ENCODE measurements at regions not wholly inside any gene's neighbourhood (a gene's known extent, or its start where the extent isn't known, plus 50 kb on each side); places are given as distances from the start of the nearest gene placed in this dataset.

DNA sequence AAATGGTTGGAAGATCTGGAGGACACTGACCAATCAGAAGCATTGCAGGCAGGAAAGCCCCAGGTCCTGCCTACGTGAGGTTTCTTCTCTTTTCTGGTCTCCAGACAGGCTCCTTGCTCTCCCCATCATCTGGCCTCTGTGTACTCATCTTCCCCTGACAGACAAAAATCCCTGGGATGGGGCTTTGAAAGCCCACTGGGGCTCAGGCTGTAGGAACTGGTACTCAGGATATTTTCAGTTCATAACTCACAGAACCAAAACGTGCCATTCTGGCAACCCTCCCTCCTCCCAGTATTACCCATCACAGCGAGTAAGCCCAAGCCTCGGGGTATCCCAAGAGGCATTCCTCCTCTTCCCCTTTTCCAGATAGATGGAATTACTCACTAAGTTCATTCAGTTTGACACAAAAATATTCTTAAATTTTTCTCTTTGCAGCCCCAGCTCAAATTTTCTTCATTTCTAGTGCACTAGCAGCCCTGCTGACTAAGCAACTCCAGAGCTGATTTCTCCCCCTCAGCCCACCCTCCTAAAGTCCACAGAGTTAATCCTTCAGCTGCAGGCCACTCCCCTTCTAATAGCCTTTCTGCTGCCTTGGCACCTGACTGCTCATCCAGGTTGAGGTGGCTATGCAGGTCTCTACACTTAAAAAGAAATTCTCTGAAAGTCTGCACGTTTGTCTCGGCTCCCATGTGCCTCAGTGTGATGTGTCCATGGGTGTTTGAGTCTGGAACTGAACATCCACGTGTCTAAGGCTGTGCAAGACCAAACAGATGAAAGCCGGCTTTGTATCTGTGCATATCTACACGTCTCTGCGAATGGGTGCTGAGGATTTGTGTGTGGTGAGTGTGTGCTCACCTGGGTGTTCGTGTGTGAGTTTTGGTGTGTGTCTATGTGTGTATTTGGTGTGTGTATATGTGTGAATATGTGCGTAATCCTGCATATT is 331.4 kb downstream of the CCSER2 start:
- H3K9me3 ChIP-seq (replicated peaks) = no peaks in the 10 kb centered on the region
- no peaks in the 10 kb centered on the region for H3K4me1 ChIP-seq (replicated peaks)
- H3K27me3 ChIP-seq (replicated peaks) = no peaks in the 10 kb centered on the region
- no peak overlapping the region for H3K27ac ChIP-seq
- no peak for DNase-seq (ENCODE audit: low read depth in 1 of 2, low spot score in 2 of 2)
- H3K36me3 ChIP-seq = no peaks in the 10 kb centered on the region
- H3K4me3 ChIP-seq = no peak overlapping the region

DNA sequence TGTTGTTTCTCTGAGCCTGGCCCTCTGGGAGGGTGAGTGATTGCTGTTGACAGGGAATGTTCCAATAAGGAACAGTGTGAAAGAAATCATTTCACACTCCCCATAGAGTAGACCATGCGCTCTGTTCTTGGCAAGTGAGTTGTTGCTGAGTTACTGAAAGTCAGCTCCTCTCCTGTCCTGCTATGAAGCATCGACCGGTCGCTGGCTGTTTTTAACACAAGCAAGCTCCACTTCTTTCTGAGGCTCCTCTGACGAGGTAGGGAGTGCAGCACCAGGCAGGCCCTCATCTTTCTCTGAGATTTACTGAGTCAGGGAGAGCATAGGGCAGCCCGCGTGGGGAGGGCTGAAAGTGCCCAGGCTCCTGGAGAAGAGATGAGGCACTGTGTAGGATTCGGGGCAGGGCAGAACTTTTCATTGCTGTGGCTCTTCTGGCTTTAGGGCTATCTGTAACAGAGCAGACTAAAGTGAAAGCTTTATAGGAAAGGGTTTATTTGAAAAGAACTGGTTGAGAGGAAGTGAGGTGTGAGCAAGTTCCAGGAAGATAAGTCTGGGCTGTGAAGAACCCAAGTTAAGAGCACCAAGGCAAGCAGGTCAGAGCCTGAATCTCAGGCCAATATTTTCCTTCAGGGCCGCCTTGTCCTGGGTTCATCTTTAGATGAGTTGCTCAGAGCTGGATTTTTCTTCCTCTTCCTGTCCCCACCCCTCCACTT is 332.2 kb downstream of the CCSER2 start:
- Histone ChIP-seq H3K27me3 (replicated peaks) (no peaks in the 10 kb centered on the region), H3K27ac (no peak overlapping the region), H3K4me3 (no peak overlapping the region), H3K36me3 (no peaks in the 10 kb centered on the region), H3K4me1 (replicated peaks) (no peaks in the 10 kb centered on the region), H3K9me3 (replicated peaks) (no peaks in the 10 kb centered on the region)
- no peak for DNase-seq (ENCODE audit: low read depth in 1 of 2, low spot score in 2 of 2)

DNA sequence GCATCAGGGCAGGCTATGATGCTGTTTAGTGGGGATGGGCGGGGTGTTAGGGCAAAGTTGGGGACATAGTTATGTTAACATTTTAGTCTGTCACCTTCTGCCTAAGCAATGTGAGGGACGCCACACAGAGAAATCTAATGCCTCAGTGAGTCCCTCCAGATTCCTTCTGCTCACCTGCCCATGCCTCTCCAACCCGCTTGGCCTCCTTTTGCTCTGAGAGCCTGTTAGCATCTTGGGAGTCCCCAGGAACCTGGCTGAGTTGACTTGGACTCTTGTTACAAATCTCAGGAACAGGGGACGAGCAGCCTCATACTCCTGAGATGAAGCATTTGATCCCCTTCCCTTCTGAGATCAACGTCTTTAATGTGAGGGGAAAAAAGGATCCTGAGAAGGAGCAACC is 336.8 kb downstream of the CCSER2 start:
- H3K36me3 ChIP-seq = no peaks in the 10 kb centered on the region
- no peak for DNase-seq (ENCODE audit: low read depth in 1 of 2, low spot score in 2 of 2)
- H3K27me3 ChIP-seq (replicated peaks) = no peaks in the 10 kb centered on the region
- H3K4me1 ChIP-seq (replicated peaks) = no peaks in the 10 kb centered on the region
- no peak overlapping the region for H3K4me3 ChIP-seq
- no peaks in the 10 kb centered on the region for H3K9me3 ChIP-seq (replicated peaks)
- no peak overlapping the region for H3K27ac ChIP-seq

- Histone ChIP-seq H3K4me1 (replicated peaks) (no peaks in the 10 kb centered on the region), H3K4me3 (no peak overlapping the region), H3K36me3 (no peaks in the 10 kb centered on the region), H3K27ac (no peak overlapping the region), H3K9me3 (replicated peaks) (no peaks in the 10 kb centered on the region), H3K27me3 (replicated peaks) (no peaks in the 10 kb centered on the region)
- DNase-seq (ENCODE audit: low read depth in 1 of 2, low spot score in 2 of 2) = peak; percentile 21 to 52
Measured at GRCh38 chr10:84665883-84666463, 337.6 kb downstream of the CCSER2 start.

DNA sequence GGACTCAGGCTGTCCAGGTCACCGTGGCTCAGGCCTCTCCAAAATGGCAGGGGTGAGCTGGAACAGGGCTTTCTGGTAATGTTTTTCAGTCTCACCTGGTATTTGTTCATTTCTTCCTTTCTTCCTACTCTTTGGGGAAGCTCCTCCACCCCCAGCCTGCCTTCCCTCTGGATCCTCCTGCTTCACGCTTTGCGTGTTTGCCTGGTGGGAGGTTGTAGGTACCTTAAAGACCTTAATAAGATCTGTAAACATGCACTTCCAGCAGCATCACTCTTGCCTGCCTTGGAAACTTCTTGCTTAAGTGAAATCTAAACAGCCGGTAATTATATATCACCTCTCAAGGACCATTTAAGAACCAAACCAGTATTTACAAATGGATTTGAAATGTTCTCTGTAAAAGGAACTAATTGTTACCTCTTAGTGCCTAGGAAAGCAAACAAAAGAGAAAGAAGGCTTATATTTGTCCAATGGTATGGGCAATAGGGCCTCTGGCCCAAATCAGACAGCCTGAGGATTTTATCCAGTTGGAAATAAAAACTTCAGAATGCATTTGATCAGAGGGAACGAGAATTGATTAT is 339.9 kb downstream of the CCSER2 start:
- Histone ChIP-seq H3K27me3 (replicated peaks) (no peaks in the 10 kb centered on the region), H3K9me3 (replicated peaks) (no peaks in the 10 kb centered on the region), H3K27ac (no peak overlapping the region), H3K4me3 (no peak overlapping the region), H3K36me3 (no peaks in the 10 kb centered on the region), H3K4me1 (replicated peaks) (no peaks in the 10 kb centered on the region)
- DNase-seq (ENCODE audit: low read depth in 1 of 2, low spot score in 2 of 2) = no peak

DNA sequence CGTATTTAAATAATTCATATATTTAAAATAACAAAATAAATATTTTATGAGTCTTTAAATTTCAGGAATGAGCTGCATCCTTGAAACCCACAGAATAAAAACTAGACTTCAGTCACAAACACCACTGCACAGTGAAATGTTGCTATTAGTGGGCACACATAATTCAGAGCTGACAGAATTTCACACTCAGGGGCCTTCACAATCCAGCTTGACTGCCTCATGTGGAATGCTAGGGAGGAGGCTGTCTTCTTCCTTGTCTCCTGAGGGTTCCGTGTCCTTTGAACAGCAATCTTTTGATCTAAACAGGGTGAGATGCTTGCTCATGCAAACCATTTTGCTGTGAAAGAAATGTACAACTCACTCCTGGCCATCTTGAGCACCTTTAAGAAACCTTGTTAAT is 346.7 kb downstream of the CCSER2 start:
- H3K27me3 ChIP-seq (replicated peaks) = peaks cover 6% of the 10 kb centered on the region
- no peaks in the 10 kb centered on the region for H3K9me3 ChIP-seq (replicated peaks)
- no peaks in the 10 kb centered on the region for H3K36me3 ChIP-seq
- no peak overlapping the region for H3K4me3 ChIP-seq
- H3K27ac ChIP-seq = no peak overlapping the region
- H3K4me1 ChIP-seq (replicated peaks) = no peaks in the 10 kb centered on the region
- DNase-seq (ENCODE audit: low read depth in 1 of 2, low spot score in 2 of 2) = no peak

DNA sequence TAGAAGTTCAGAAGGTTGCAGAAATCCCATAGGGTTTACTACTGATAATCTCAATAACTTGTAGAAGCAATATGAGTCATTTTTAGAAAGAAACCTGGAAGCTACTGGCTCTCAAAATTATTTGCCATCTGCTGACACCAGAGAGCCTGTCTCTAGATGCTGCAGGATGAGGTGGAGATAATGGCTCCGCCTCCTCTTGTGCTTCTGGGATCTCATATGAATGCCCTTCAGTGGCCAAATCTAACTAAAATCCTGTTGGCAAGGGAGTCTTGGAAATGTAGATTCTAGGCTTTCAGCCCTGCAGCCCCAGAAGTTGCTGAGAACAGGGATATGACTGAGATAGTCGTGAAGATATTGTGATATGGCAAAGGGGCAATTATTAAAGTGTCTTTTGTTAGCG is 348.1 kb downstream of the CCSER2 start:
- DNase-seq (ENCODE audit: low read depth in 1 of 2, low spot score in 2 of 2) = no peak
- no peaks in the 10 kb centered on the region for H3K9me3 ChIP-seq (replicated peaks)
- no peak overlapping the region for H3K27ac ChIP-seq

GRCh38 chr10:84681781-84682180 is 353.4 kb downstream of the CCSER2 start:
- Histone ChIP-seq H3K4me3 (no peak overlapping the region), H3K4me1 (replicated peaks) (no peaks in the 10 kb centered on the region), H3K27ac (no peak overlapping the region), H3K27me3 (replicated peaks) (peaks cover 3% of the 10 kb centered on the region; the same call in 1 of the 2 replicates), H3K36me3 (no peaks in the 10 kb centered on the region), H3K9me3 (replicated peaks) (no peaks in the 10 kb centered on the region)
- no peak for DNase-seq (ENCODE audit: low read depth in 1 of 2, low spot score in 2 of 2)

More for the DNA sequence above, 348.1 kb downstream of the CCSER2 start:
- Histone ChIP-seq H3K36me3 (no peaks in the 10 kb centered on the region), H3K4me3 (no peak overlapping the region), H3K27me3 (replicated peaks) (peaks cover 6% of the 10 kb centered on the region), H3K4me1 (replicated peaks) (no peaks in the 10 kb centered on the region)

DNA sequence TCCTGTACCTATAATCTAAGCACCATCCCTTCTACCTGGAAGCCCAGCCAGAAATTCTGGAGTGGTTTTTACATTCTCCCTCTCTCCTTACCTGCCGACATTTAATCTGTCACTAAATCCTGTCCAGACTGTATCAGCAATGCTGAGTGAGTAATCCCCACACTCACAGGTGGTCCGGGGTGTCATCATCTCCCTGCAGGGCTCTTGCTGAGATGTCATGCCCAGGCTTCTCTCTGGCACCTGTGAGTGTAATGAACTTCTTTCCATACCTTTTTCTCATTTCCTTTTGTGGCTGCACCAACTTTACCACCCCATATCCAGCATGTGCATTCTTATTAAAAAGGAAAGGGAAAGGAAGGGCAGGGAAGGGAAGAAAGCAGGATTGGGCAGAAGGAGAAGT is 355.2 kb downstream of the CCSER2 start:
- no peaks in the 10 kb centered on the region for H3K27me3 ChIP-seq (replicated peaks)
- DNase-seq (ENCODE audit: low read depth in 1 of 2, low spot score in 2 of 2) = no peak
- no peaks in the 10 kb centered on the region for H3K4me1 ChIP-seq (replicated peaks)
- no peak overlapping the region for H3K27ac ChIP-seq
- H3K4me3 ChIP-seq = no peak overlapping the region
- no peaks in the 10 kb centered on the region for H3K36me3 ChIP-seq
- no peaks in the 10 kb centered on the region for H3K9me3 ChIP-seq (replicated peaks)

- Histone ChIP-seq H3K4me3 (no peak overlapping the region), H3K9me3 (replicated peaks) (no peaks in the 10 kb centered on the region), H3K36me3 (no peaks in the 10 kb centered on the region), H3K27ac (no peak overlapping the region), H3K27me3 (replicated peaks) (no peaks in the 10 kb centered on the region), H3K4me1 (replicated peaks) (no peaks in the 10 kb centered on the region)
- DNase-seq (ENCODE audit: low read depth in 1 of 2, low spot score in 2 of 2) = no peak
Measured at GRCh38 chr10:84683980-84684740, 355.8 kb downstream of the CCSER2 start.

GRCh38 chr10:84685047-84685660 is 356.8 kb downstream of the CCSER2 start:
- H3K27ac ChIP-seq = no peak overlapping the region
- H3K4me1 ChIP-seq (replicated peaks) = no peaks in the 10 kb centered on the region
- H3K4me3 ChIP-seq = no peak overlapping the region
- DNase-seq (ENCODE audit: low read depth in 1 of 2, low spot score in 2 of 2) = no peak
- H3K9me3 ChIP-seq (replicated peaks) = no peaks in the 10 kb centered on the region
- no peaks in the 10 kb centered on the region for H3K27me3 ChIP-seq (replicated peaks)
- H3K36me3 ChIP-seq = no peaks in the 10 kb centered on the region

DNA sequence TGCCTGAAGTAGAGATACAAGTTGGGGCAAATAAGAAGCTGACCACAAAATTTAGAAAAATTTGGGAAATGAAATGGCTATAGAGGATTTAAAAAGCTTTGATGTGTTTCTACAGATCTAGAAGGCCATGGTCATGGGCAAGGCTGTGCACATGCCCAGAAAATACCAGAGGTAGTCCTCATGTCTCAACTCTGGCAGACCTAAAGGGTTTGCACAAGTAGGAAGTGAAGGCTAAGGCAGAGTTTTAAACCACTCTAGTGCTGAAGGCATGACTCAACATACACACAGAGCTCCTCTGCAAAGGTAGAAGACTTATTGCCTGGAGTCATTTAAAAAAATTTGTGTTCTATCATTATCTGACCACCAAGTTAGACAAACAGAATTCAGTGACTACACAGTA is 364.6 kb downstream of the CCSER2 start:
- no peak overlapping the region for H3K27ac ChIP-seq

GRCh38 chr10:84695902-84696301 is 367.5 kb downstream of the CCSER2 start:
- Histone ChIP-seq H3K27ac (no peak overlapping the region), H3K4me3 (no peak overlapping the region), H3K27me3 (replicated peaks) (0 out of 2 replicates have a peak, but pooled peaks cover 4% of the 10 kb centered on the region), H3K4me1 (replicated peaks) (no peaks in the 10 kb centered on the region), H3K36me3 (no peaks in the 10 kb centered on the region), H3K9me3 (replicated peaks) (peaks cover 2% of the 10 kb centered on the region; the same call in 1 of the 2 replicates)
- DNase-seq (ENCODE audit: low read depth in 1 of 2, low spot score in 2 of 2) = no peak

More for the DNA sequence above, 364.6 kb downstream of the CCSER2 start:
- no peak overlapping the region for H3K4me3 ChIP-seq
- H3K4me1 ChIP-seq (replicated peaks) = no peaks in the 10 kb centered on the region
- 0 out of 2 replicates have a peak, but pooled peaks cover 4% of the 10 kb centered on the region for H3K27me3 ChIP-seq (replicated peaks)
- no peaks in the 10 kb centered on the region for H3K36me3 ChIP-seq
- peaks cover 2% of the 10 kb centered on the region; the same call in 1 of the 2 replicates for H3K9me3 ChIP-seq (replicated peaks)
- DNase-seq (ENCODE audit: low read depth in 1 of 2, low spot score in 2 of 2) = no peak

Measured in SJSA1 (cell line).